B cell (primary cell): ENCODE measurements at regions not wholly inside any gene's neighbourhood (a gene's known extent, or its start where the extent isn't known, plus 50 kb on each side); places are given as distances from the start of the nearest gene placed in this dataset.

ENCODE experiments used
- ATAC-seq: fragments of 200-7000 bp; cut with Tn5 transposase; one replicate; pipeline ENCODE4 v1.10.0; 2021; ENCODE audit warnings: low read depth, mild to moderate bottlenecking, moderate number of reproducible peaks, moderate library complexity
- CTCF ChIA-PET: fragments of 350-600 bp; sonication (Branson Sonifier 250); formaldehyde crosslinking; loops from one replicate; lab custom pipeline; 2021; ENCODE audit warnings: antibody characterized with exemption, inconsistent platforms; lab: Charles Lee
- POLR2A ChIA-PET: fragments of 350-600 bp; sonication (Branson Sonifier 250); formaldehyde crosslinking; loops from one replicate; lab custom pipeline; 2021; ENCODE audit warnings: antibody characterized with exemption; lab: Charles Lee
- DNase-seq: peaks from one replicate; pipeline ENCODE4 v3.0.0; 2013
- H2AFZ ChIP-seq: 2 replicates; pipeline ENCODE4 v1.6.1; 2012; ENCODE audit warnings: mild to moderate bottlenecking, low read depth, low read length; ENCODE audit not compliant: insufficient read depth, poor library complexity, severe bottlenecking
- H3K27ac ChIP-seq, 2 donors: 1 replicate in 1 of 2; 2 replicates in 1 of 2; pipeline ENCODE4 v1.5.1; 2012 to 2013; ENCODE audit warnings: low read length in 2 of 2, mild to moderate bottlenecking in 2 of 2, moderate library complexity in 1 of 2
- H3K27me3 ChIP-seq, 4 experiments: fragments of 200-600 bp in 1 of 4; sonication (generic) in 1 of 4; replicated peaks in 1 of 4; 1 replicate in 2 of 4; 2 replicates in 2 of 4; pipeline versions ENCODE4 v1.6.1 to v1.7.0; 2013 to 2016; ENCODE audit warnings: low read length in 3 of 4, mild to moderate bottlenecking in 2 of 4, mixed read lengths in 1 of 4, moderate library complexity in 1 of 4; ENCODE audit not compliant: insufficient read depth in 4 of 4, control insufficient read depth in 3 of 4; ENCODE audit errors: control extremely low read depth in 1 of 4
- H3K36me3 ChIP-seq, 2 experiments: replicated peaks in 1 of 2; 1 replicate in 1 of 2; 2 replicates in 1 of 2; pipeline versions ENCODE4 v1.6.1 to v1.7.1; 2013; ENCODE audit warnings: low read length in 1 of 2; ENCODE audit not compliant: insufficient read depth in 2 of 2, control insufficient read depth in 1 of 2; ENCODE audit errors: control extremely low read depth in 1 of 2, extremely low read depth in 1 of 2
- H3K4me1 ChIP-seq, 2 donors: fragments of 200-600 bp in 1 of 2; sonication (generic) in 1 of 2; 1 replicate in 1 of 2; 2 replicates in 1 of 2; pipeline versions ENCODE4 v1.5.1 to v1.6.1; 2013 to 2017; ENCODE audit warnings: low read length in 2 of 2; ENCODE audit not compliant: control insufficient read depth in 2 of 2, insufficient read depth in 2 of 2
- H3K4me2 ChIP-seq: replicated peaks from 2 replicates; pipeline ENCODE3; 2012; ENCODE audit warnings: mild to moderate bottlenecking, low read depth, low read length; ENCODE audit not compliant: poor library complexity, severe bottlenecking
- H3K4me3 ChIP-seq, 5 experiments: fragments of 200-600 bp in 1 of 5; sonication (generic) in 1 of 5; 1 replicate in 3 of 5; 2 replicates in 2 of 5; pipeline versions ENCODE4 v1.5.1 to v1.7.0; 2011 to 2016; ENCODE audit warnings: low read length in 4 of 5, mild to moderate bottlenecking in 4 of 5, low read depth in 2 of 5, control low read depth in 1 of 5, moderate library complexity in 1 of 5; ENCODE audit not compliant: insufficient read depth in 1 of 5; ENCODE audit errors: control extremely low read depth in 1 of 5, extremely low read depth in 1 of 5
- H3K79me2 ChIP-seq: fragments of 200-600 bp; sonication (generic); one replicate; pipeline ENCODE4 v1.6.0; 2016; ENCODE audit warnings: low read length; ENCODE audit not compliant: control insufficient read depth, insufficient read depth
- H3K9ac ChIP-seq: fragments of 200-600 bp; sonication (generic); 2 replicates; pipeline ENCODE4 v1.6.1; 2017; ENCODE audit warnings: mild to moderate bottlenecking, low read length, moderate library complexity
- H3K9me3 ChIP-seq, 3 donors: one replicate each; pipeline versions ENCODE4 v1.6.1 to v1.7.1; 2013; ENCODE audit warnings: low read length in 2 of 3; ENCODE audit not compliant: control insufficient read depth in 2 of 3, insufficient read depth in 1 of 3; ENCODE audit errors: control extremely low read depth in 1 of 3
- H4K20me1 ChIP-seq: 2 replicates; pipeline ENCODE4 v1.6.0; 2012; ENCODE audit warnings: mild to moderate bottlenecking, low read length; ENCODE audit not compliant: insufficient read depth, control insufficient read depth, poor library complexity, severe bottlenecking
- H3K27ac Mint-ChIP-seq: one replicate; pipeline ENCODE4 v1.8.0; 2021; ENCODE audit warnings: mixed read lengths
- H3K27me3 Mint-ChIP-seq: one replicate; pipeline ENCODE4 v1.8.0; 2021; ENCODE audit warnings: mixed read lengths
- H3K4me1 Mint-ChIP-seq: one replicate; pipeline ENCODE4 v1.8.0; 2021; ENCODE audit warnings: mixed read lengths
- H3K4me3 Mint-ChIP-seq: one replicate; pipeline ENCODE4 v1.8.0; 2021; ENCODE audit warnings: mixed read lengths
- H3K9me3 Mint-ChIP-seq: one replicate; pipeline ENCODE4 v1.8.0; 2022; ENCODE audit warnings: mixed read lengths; ENCODE audit not compliant: insufficient read depth
- CTCF ChIP-seq: fragments of 200-600 bp; IDR thresholded peaks from one replicate; pipeline ENCODE4 v1.8.0; 2022; ENCODE audit warnings: antibody characterized with exemption, mild to moderate bottlenecking
- EZH2 ChIP-seq: IDR thresholded peaks from 2 replicates; pipeline ENCODE4 v1.6.1; 2012; ENCODE audit warnings: borderline replicate concordance, low read depth, mild to moderate bottlenecking, moderate library complexity, low read length; ENCODE audit not compliant: insufficient read depth, poor library complexity, severe bottlenecking
- WGBS: methylation state at CpG from one replicate; pipeline ENCODE4 v1.1.5; 2013; ENCODE audit warnings: missing lambda C conversion rate; ENCODE audit not compliant: insufficient coverage; 5-methylcytosine and 5-hydroxymethylcytosine counted together
- intact Hi-C: fragments of 100-400 bp; cut with micrococcal nuclease; formaldehyde crosslinking; loops from one replicate; pipeline ENCODE4 v1.10.0; 2022

GRCh38 chr1:239831577-239832355 is 259.9 kb upstream of the FMN2 start:
- no peaks in the 10 kb centered on the region for H3K27me3 Mint-ChIP-seq
- no peak overlapping the region for H3K4me3 ChIP-seq
- no peaks in the 10 kb centered on the region for H3K9me3 ChIP-seq
- CTCF ChIA-PET = no interaction called here
- intact Hi-C loops = no loop called here
- 17% methylated on average over 5 of the region's 5 CpGs for WGBS
- H3K27ac ChIP-seq = no peak overlapping the region
- H3K4me2 ChIP-seq = no peak overlapping the region
- POLR2A ChIA-PET = no interaction called here
- H3K4me3 Mint-ChIP-seq = no peak overlapping the region
- no peak for DNase-seq
- H3K4me1 Mint-ChIP-seq = no peaks in the 10 kb centered on the region
- H3K79me2 ChIP-seq = no peaks in the 10 kb centered on the region
- H4K20me1 ChIP-seq = no peaks in the 10 kb centered on the region
- no peak overlapping the region for H2AFZ ChIP-seq
- H3K36me3 ChIP-seq = no peaks in the 10 kb centered on the region
- ATAC-seq = no peak
- H3K9me3 Mint-ChIP-seq = no peaks in the 10 kb centered on the region
- no peak for TF ChIP-seq EZH2
- TF ChIP-seq CTCF = no peak
- no peak overlapping the region for H3K27ac Mint-ChIP-seq
- no peaks in the 10 kb centered on the region for H3K27me3 ChIP-seq
- H3K4me1 ChIP-seq = no peaks in the 10 kb centered on the region
- H3K9ac ChIP-seq = no peak overlapping the region

DNA sequence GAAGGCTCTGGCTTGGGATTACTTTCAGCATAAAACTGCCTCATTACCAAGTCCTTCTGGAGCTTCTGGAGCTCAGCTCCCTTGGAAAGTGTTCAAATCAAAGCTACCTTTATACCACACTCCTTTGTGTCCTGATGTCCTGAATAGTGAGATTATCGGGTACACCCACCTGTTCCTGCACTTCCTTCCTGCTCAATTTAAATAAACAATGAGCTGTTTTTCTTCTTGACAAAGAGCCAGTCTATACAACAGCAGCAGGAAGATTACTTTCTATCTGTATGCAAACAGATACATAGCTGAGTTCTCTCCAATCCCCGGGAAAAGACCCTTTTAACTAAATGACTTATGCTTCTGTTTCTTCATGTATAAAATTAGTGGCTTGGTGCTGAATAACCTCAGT is 258.0 kb upstream of the FMN2 start:
- no peaks in the 10 kb centered on the region for H3K4me1 ChIP-seq
- no peak overlapping the region for H2AFZ ChIP-seq
- no peaks in the 10 kb centered on the region for H3K9me3 ChIP-seq
- no peak overlapping the region for H3K27ac Mint-ChIP-seq
- H3K9me3 Mint-ChIP-seq = no peaks in the 10 kb centered on the region
- no peak overlapping the region for H3K27ac ChIP-seq
- WGBS = 14% methylated on average over 1 of the region's 2 CpGs
- H3K4me2 ChIP-seq = no peak overlapping the region
- H3K4me3 ChIP-seq = no peak overlapping the region
- intact Hi-C loops = no loop called here
- H3K36me3 ChIP-seq = no peaks in the 10 kb centered on the region
- no peaks in the 10 kb centered on the region for H3K79me2 ChIP-seq
- H3K27me3 ChIP-seq = no peaks in the 10 kb centered on the region
- POLR2A ChIA-PET = no interaction called here
- H3K4me1 Mint-ChIP-seq = no peaks in the 10 kb centered on the region
- no peaks in the 10 kb centered on the region for H3K27me3 Mint-ChIP-seq
- ATAC-seq (no peak), DNase-seq (no peak)
- H3K4me3 Mint-ChIP-seq = no peak overlapping the region
- TF ChIP-seq CTCF (no peak), EZH2 (no peak)
- H4K20me1 ChIP-seq = no peaks in the 10 kb centered on the region
- H3K9ac ChIP-seq = no peak overlapping the region
- CTCF ChIA-PET = no interaction called here
